Endothelial cell of umbilical vein (primary cell): ENCODE measurements at regions not wholly inside any gene's neighbourhood (a gene's known extent, or its start where the extent isn't known, plus 50 kb on each side); places are given as distances from the start of the nearest gene placed in this dataset.

Experiments used
- BruUV-seq: library from RNA; stranded (reverse); fragments of 400-500 nt; replicated peaks from 2 replicates; lab custom pipeline; 2021; lab: Mats Ljungman, UMichigan
- CTCF ChIA-PET: fragments of 300-600, 350-600 bp; sonication (Branson Sonifier 250); formaldehyde crosslinking; loops from one replicate; lab custom pipeline; 2021; ENCODE audit warnings: antibody characterized with exemption, inconsistent platforms; lab: Charles Lee
- POLR2A ChIA-PET: fragments of 300-600, 350-600 bp; sonication (Branson Sonifier 250); formaldehyde crosslinking; loops from one replicate; lab custom pipeline; 2021; ENCODE audit warnings: antibody characterized with exemption, inconsistent platforms; lab: Charles Lee
- DNase-seq: peaks from one replicate; pipeline ENCODE4 v3.0.0-alpha.2; 2011; ENCODE audit warnings: low read depth, low spot score
- FAIRE-seq: peaks from 2 replicates; lab custom pipeline; 2011; peaks lifted over from hg19 to GRCh38; lab: Jason Lieb, UNC
- H2AFZ ChIP-seq: 2 replicates; pipeline ENCODE4 v1.6.0; 2012; ENCODE audit warnings: low read depth, low read length, control low read depth, inconsistent platforms
- H3K27ac ChIP-seq: 2 replicates; pipeline ENCODE4 v1.5.1; 2011; ENCODE audit warnings: low read depth, mild to moderate bottlenecking, control low read depth, low read length, moderate library complexity; ENCODE audit not compliant: insufficient read depth
- H3K27me3 ChIP-seq, 2 experiments: 2 replicates each; pipeline versions ENCODE4 v1.6.0 to v1.6.1; 2011; ENCODE audit warnings: low read length in 2 of 2, mixed read lengths in 1 of 2; ENCODE audit not compliant: control insufficient read depth in 2 of 2, insufficient read depth in 2 of 2
- H3K36me3 ChIP-seq, 2 experiments: 2 replicates in 1 of 2; 3 replicates in 1 of 2; pipeline ENCODE4 v1.5.1; 2011; ENCODE audit warnings: low read length in 2 of 2, mild to moderate bottlenecking in 1 of 2, moderate library complexity in 1 of 2; ENCODE audit not compliant: control insufficient read depth in 2 of 2, insufficient read depth in 2 of 2; ENCODE audit errors: extremely low read depth in 1 of 2
- H3K4me1 ChIP-seq: 3 replicates; pipeline ENCODE4 v1.5.1; 2011; ENCODE audit warnings: mild to moderate bottlenecking, low read length; ENCODE audit not compliant: control insufficient read depth, insufficient read depth; ENCODE audit errors: extremely low read depth
- H3K4me2 ChIP-seq: 2 replicates; pipeline ENCODE4 v1.6.1; 2011; ENCODE audit warnings: low read length, control low read depth, mixed read lengths; ENCODE audit not compliant: insufficient read depth
- H3K4me3 ChIP-seq, 3 experiments: fragments of 200-600 bp in 1 of 3; sonication (generic), shearing (Covaris generic) in 1 of 3; replicated peaks in 1 of 3; 2 replicates each; pipeline ENCODE4 v1.5.1; 2011 to 2016; ENCODE audit warnings: control low read depth in 3 of 3, low read length in 3 of 3, mild to moderate bottlenecking in 2 of 3, inconsistent platforms in 1 of 3, low read depth in 1 of 3, moderate library complexity in 1 of 3; ENCODE audit not compliant: insufficient read depth in 1 of 3
- H3K79me2 ChIP-seq: 2 replicates; pipeline ENCODE4 v1.6.0; 2012; ENCODE audit warnings: low read length, inconsistent platforms; ENCODE audit not compliant: control insufficient read depth, insufficient read depth
- H3K9ac ChIP-seq: replicated peaks from 2 replicates; pipeline ENCODE3; 2011; ENCODE audit warnings: low read length, control low read depth; ENCODE audit not compliant: insufficient read depth; ENCODE audit errors: extremely low read depth
- H3K9me1 ChIP-seq: replicated peaks from 3 replicates; pipeline ENCODE4 v1.6.0; 2011; ENCODE audit warnings: mild to moderate bottlenecking, low read length; ENCODE audit not compliant: control insufficient read depth, insufficient read depth; ENCODE audit errors: extremely low read depth
- H3K9me3 ChIP-seq: replicated peaks from 2 replicates; pipeline ENCODE4 v1.5.1; 2012; ENCODE audit warnings: low read length, inconsistent platforms; ENCODE audit not compliant: control insufficient read depth, insufficient read depth
- H4K20me1 ChIP-seq: replicated peaks from 2 replicates; pipeline ENCODE3; 2011; ENCODE audit warnings: mild to moderate bottlenecking, low read length; ENCODE audit not compliant: control insufficient read depth, insufficient read depth; ENCODE audit errors: extremely low read depth
- CTCF ChIP-seq, 2 donors: IDR thresholded peaks; 1 replicate in 1 of 2; 2 replicates in 1 of 2; pipeline ENCODE4 v1.5.1; 2011; ENCODE audit warnings: low read length in 2 of 2, mild to moderate bottlenecking in 2 of 2, moderate library complexity in 2 of 2, control low read depth in 1 of 2, inconsistent platforms in 1 of 2, low read depth in 1 of 2; ENCODE audit not compliant: insufficient read depth in 1 of 2; ENCODE audit errors: extremely low read depth in 1 of 2
- EZH2 ChIP-seq: IDR thresholded peaks from 2 replicates; pipeline ENCODE4 v1.6.1; 2012; ENCODE audit warnings: borderline replicate concordance, low read depth, mild to moderate bottlenecking, moderate library complexity, low read length, inconsistent platforms; ENCODE audit not compliant: severe bottlenecking
- FOS ChIP-seq: IDR thresholded peaks from 2 replicates; pipeline ENCODE4 v1.6.1; 2011; ENCODE audit warnings: mild to moderate bottlenecking, low read length, moderate library complexity, borderline replicate concordance; ENCODE audit not compliant: insufficient read depth
- GATA2 ChIP-seq: IDR thresholded peaks from 2 replicates; pipeline ENCODE4 v1.7.0; 2011; ENCODE audit warnings: low read depth, mild to moderate bottlenecking, moderate library complexity, mixed read lengths, low read length; ENCODE audit not compliant: insufficient read length, insufficient read depth
- JUN ChIP-seq: IDR thresholded peaks from 2 replicates; pipeline ENCODE4 v1.6.1; 2011; ENCODE audit warnings: borderline replicate concordance, low read depth; ENCODE audit not compliant: insufficient read length, insufficient read depth
- MYC ChIP-seq: IDR thresholded peaks from one replicate; pipeline ENCODE4 v1.6.1; 2011; ENCODE audit warnings: mild to moderate bottlenecking, low read depth, low read length
- POLR2A ChIP-seq: IDR thresholded peaks from 2 replicates; pipeline ENCODE4 v1.6.1; 2012; ENCODE audit warnings: low read depth, mild to moderate bottlenecking, control low read depth, low read length
- POLR2AphosphoS5 ChIP-seq: IDR thresholded peaks from 2 replicates; pipeline ENCODE4 v1.6.1; 2012; ENCODE audit warnings: low read depth, mild to moderate bottlenecking, control low read depth, low read length, moderate library complexity; ENCODE audit not compliant: insufficient read depth
- dilution Hi-C: fragments of 300-500 bp; cut with MboI; formaldehyde crosslinking; loops from one replicate; pipeline ENCODE4 v1.15.0; 2019; ENCODE audit warnings: low sequenced_read_pairs; ENCODE audit not compliant: extremely low pct_ligation_motif_present
- intact Hi-C: fragments of 100-400 bp; cut with micrococcal nuclease; formaldehyde crosslinking; loops from one replicate; pipeline ENCODE4 v1.10.0; 2022
- TF ChIP-seq, protein P1 (sequence below): IDR thresholded peaks from 2 replicates; pipeline ENCODE4 v1.6.1; 2011; ENCODE audit not compliant: insufficient read depth, insufficient read length

GRCh38 chr13:88426661-88427060 is 755.5 kb downstream of the SLITRK5 start:
- H3K4me1 ChIP-seq = no peaks in the 10 kb centered on the region
- ChIA-PET CTCF (no interaction called here), POLR2A (no interaction called here)
- FAIRE-seq (no peak), DNase-seq (no peak)
- no peak overlapping the region for H2AFZ ChIP-seq
- intact Hi-C loops = no loop called here
- H4K20me1 ChIP-seq = no peaks in the 10 kb centered on the region
- dilution Hi-C loops = no loop called here
- BruUV-seq = no TSS peak
- no peak overlapping the region for H3K9ac ChIP-seq
- no peaks in the 10 kb centered on the region for H3K79me2 ChIP-seq
- H3K36me3 ChIP-seq = no peaks in the 10 kb centered on the region
- no peak overlapping the region for H3K27ac ChIP-seq
- no peaks in the 10 kb centered on the region for H3K9me1 ChIP-seq
- TF ChIP-seq POLR2A (no peak), EZH2 (no peak), MYC (no peak), CTCF (IDR thresholded peaks at IDR 0.05; ENCODE audit: extremely low read depth in 1 of 2, insufficient read depth in 1 of 2, low read depth in 1 of 2, low read length in 2 of 2) (no peak), GATA2 (no peak), FOS (no peak), JUN (no peak), POLR2AphosphoS5 (no peak)
- TF ChIP-seq, protein P1, sequence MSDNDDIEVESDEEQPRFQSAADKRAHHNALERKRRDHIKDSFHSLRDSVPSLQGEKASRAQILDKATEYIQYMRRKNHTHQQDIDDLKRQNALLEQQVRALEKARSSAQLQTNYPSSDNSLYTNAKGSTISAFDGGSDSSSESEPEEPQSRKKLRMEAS = no peak
- no peak overlapping the region for H3K4me3 ChIP-seq
- H3K9me3 ChIP-seq = peaks cover 2% of the 10 kb centered on the region
- no peaks in the 10 kb centered on the region for H3K27me3 ChIP-seq
- H3K4me2 ChIP-seq = no peak overlapping the region
